ENCODE measurements at regions not wholly inside any gene's neighbourhood (a gene's known extent, or its start where the extent isn't known, plus 50 kb on each side); places are given as distances from the start of the nearest gene placed in this dataset.

DNA sequence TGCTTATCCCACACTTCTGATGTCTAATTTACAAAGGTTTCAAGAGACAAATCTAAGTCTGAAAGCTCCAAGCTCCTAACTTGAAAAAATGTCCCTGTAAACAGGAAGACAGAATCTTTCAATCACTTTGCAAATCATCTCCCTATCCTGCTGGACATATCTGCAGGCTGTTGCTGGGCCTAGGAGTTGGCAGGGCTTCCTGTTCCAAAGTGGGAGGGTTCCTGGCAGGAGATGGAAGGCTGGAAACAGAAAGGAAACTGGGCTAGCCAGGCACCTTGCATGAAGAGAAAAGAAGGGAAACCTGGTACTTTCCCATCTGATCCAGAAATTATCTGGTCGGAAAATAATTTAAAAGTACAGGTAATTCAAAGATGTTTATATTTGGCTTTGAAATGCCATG is 227.3 kb upstream of the IL12A start:
- no peak overlapping the region for H2AFZ ChIP-seq (ENCODE audit: low read depth, low read length)
- no peaks in the 10 kb centered on the region for H3K79me2 ChIP-seq (replicated peaks; ENCODE audit: insufficient read depth, low read length)
- no peak overlapping the region for H3K27ac ChIP-seq (ENCODE audit: low read length)
- H3K27me3 ChIP-seq (ENCODE audit: insufficient read depth, low read depth, low read length) = peaks cover 38% of the 10 kb centered on the region
- H3K36me3 ChIP-seq (ENCODE audit: insufficient read depth, low read length) = no peaks in the 10 kb centered on the region
- H4K20me1 ChIP-seq (ENCODE audit: insufficient read depth) = no peaks in the 10 kb centered on the region
- no peaks in the 10 kb centered on the region for H3K9me2 ChIP-seq (ENCODE audit: insufficient read depth, low read length)
- H3K4me3 ChIP-seq (ENCODE audit: low read length) = no peak overlapping the region
- H3K9ac ChIP-seq (ENCODE audit: low read length) = no peak overlapping the region
- H3F3A ChIP-seq (ENCODE audit: insufficient read depth, low read length, poor library complexity, severe bottlenecking) = peaks cover 6% of the 10 kb centered on the region
- TF ChIP-seq, protein P1, sequence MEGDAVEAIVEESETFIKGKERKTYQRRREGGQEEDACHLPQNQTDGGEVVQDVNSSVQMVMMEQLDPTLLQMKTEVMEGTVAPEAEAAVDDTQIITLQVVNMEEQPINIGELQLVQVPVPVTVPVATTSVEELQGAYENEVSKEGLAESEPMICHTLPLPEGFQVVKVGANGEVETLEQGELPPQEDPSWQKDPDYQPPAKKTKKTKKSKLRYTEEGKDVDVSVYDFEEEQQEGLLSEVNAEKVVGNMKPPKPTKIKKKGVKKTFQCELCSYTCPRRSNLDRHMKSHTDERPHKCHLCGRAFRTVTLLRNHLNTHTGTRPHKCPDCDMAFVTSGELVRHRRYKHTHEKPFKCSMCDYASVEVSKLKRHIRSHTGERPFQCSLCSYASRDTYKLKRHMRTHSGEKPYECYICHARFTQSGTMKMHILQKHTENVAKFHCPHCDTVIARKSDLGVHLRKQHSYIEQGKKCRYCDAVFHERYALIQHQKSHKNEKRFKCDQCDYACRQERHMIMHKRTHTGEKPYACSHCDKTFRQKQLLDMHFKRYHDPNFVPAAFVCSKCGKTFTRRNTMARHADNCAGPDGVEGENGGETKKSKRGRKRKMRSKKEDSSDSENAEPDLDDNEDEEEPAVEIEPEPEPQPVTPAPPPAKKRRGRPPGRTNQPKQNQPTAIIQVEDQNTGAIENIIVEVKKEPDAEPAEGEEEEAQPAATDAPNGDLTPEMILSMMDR (IDR thresholded peaks at IDR 0.05; ENCODE audit: poor library complexity, severe bottlenecking) = no peak
- TF ChIP-seq EP300 (conservative IDR thresholded peaks at IDR 0.05; ENCODE audit: poor library complexity, severe bottlenecking) (no peak), MXI1 (conservative IDR thresholded peaks at IDR 0.05; ENCODE audit: poor library complexity, severe bottlenecking) (no peak), RAD21 (conservative IDR thresholded peaks at IDR 0.05) (no peak), EZH2 (IDR thresholded peaks at IDR 0.05; ENCODE audit: borderline replicate concordance, insufficient read depth, low read length, poor library complexity, severe bottlenecking) (no peak)
- no peak overlapping the region for H3K4me2 ChIP-seq (ENCODE audit: low read length)
- no peaks in the 10 kb centered on the region for H3K9me3 ChIP-seq (ENCODE audit: low read length)

DNA sequence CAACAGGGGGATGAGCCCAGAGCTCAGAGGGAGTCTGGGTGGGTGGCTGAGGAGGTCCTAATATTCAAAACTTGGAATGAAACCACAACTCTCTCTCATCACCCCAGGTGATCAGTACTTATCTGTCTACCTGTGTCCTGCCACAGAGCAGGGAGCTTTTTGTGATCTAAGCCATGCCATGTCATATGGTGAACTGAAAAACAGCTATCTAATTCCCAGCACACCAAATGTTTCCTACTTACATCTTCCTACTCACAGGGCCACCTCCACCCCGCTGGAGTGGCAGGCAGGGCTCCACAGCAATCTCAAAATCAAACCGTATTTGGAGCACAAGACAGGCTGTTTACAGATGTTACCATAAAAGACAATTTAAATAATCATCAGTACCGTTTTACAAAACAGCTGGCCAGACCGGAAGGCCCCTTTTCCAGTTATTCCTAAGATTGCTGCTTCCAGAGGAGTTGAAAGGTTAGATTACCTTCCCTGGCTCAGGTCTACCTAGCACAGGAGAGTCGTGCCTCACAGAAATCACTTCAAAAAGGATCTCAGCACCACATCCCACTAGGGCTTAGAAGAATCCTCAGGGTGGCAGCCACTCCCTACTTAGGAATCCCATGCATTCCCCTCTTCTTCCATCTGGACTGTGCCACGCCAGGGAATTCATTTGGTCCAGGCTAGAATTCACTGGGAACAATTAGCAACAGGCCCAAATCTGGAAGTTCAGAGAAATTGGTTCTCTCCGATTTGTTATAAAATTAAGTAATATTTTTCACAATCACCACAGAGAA is 226.6 kb upstream of the IL12A start:
- Histone ChIP-seq H3K27ac (ENCODE audit: low read length) (no peak overlapping the region), H4K20me1 (ENCODE audit: insufficient read depth) (no peaks in the 10 kb centered on the region), H3K4me2 (ENCODE audit: low read length) (no peak overlapping the region), H3K79me2 (replicated peaks; ENCODE audit: insufficient read depth, low read length) (no peaks in the 10 kb centered on the region), H3K36me3 (ENCODE audit: insufficient read depth, low read length) (no peaks in the 10 kb centered on the region), H3K9ac (ENCODE audit: low read length) (no peak overlapping the region), H3K27me3 (ENCODE audit: insufficient read depth, low read depth, low read length) (peaks cover 38% of the 10 kb centered on the region), H2AFZ (ENCODE audit: low read depth, low read length) (no peak overlapping the region), H3K9me3 (ENCODE audit: low read length) (no peaks in the 10 kb centered on the region), H3F3A (ENCODE audit: insufficient read depth, low read length, poor library complexity, severe bottlenecking) (peaks cover 6% of the 10 kb centered on the region), H3K4me3 (ENCODE audit: low read length) (no peak overlapping the region), H3K9me2 (ENCODE audit: insufficient read depth, low read length) (no peaks in the 10 kb centered on the region)
- TF ChIP-seq, protein P1 (IDR thresholded peaks at IDR 0.05; ENCODE audit: poor library complexity, severe bottlenecking) = no peak
- no peak for TF ChIP-seq EP300 (conservative IDR thresholded peaks at IDR 0.05; ENCODE audit: poor library complexity, severe bottlenecking)
- TF ChIP-seq MXI1 (conservative IDR thresholded peaks at IDR 0.05; ENCODE audit: poor library complexity, severe bottlenecking) = no peak
- no peak for TF ChIP-seq TAF1 (IDR thresholded peaks at IDR 0.05; ENCODE audit: low read depth)
- TF ChIP-seq, protein P2, sequence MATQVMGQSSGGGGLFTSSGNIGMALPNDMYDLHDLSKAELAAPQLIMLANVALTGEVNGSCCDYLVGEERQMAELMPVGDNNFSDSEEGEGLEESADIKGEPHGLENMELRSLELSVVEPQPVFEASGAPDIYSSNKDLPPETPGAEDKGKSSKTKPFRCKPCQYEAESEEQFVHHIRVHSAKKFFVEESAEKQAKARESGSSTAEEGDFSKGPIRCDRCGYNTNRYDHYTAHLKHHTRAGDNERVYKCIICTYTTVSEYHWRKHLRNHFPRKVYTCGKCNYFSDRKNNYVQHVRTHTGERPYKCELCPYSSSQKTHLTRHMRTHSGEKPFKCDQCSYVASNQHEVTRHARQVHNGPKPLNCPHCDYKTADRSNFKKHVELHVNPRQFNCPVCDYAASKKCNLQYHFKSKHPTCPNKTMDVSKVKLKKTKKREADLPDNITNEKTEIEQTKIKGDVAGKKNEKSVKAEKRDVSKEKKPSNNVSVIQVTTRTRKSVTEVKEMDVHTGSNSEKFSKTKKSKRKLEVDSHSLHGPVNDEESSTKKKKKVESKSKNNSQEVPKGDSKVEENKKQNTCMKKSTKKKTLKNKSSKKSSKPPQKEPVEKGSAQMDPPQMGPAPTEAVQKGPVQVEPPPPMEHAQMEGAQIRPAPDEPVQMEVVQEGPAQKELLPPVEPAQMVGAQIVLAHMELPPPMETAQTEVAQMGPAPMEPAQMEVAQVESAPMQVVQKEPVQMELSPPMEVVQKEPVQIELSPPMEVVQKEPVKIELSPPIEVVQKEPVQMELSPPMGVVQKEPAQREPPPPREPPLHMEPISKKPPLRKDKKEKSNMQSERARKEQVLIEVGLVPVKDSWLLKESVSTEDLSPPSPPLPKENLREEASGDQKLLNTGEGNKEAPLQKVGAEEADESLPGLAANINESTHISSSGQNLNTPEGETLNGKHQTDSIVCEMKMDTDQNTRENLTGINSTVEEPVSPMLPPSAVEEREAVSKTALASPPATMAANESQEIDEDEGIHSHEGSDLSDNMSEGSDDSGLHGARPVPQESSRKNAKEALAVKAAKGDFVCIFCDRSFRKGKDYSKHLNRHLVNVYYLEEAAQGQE (IDR thresholded peaks at IDR 0.05; ENCODE audit: borderline replicate concordance) = no peak
- TF ChIP-seq EZH2 (IDR thresholded peaks at IDR 0.05; ENCODE audit: borderline replicate concordance, insufficient read depth, low read length, poor library complexity, severe bottlenecking) = no peak
- no peak for TF ChIP-seq SMC3 (conservative IDR thresholded peaks at IDR 0.05; ENCODE audit: poor library complexity)
- TF ChIP-seq RAD21 (conservative IDR thresholded peaks at IDR 0.05) = no peak
- no peak for TF ChIP-seq POLR2AphosphoS5 (IDR thresholded peaks at IDR 0.05)

Measured in neural cell (in vitro differentiated cells).